ENCODE measurements at regions not wholly inside any gene's neighbourhood (a gene's known extent, or its start where the extent isn't known, plus 50 kb on each side); places are given as distances from the start of the nearest gene placed in this dataset.

GRCh38 chr22:22342697-22343580, 98.4 kb downstream of the VPREB1 start:
- TF ChIP-seq POLR2AphosphoS5 (IDR thresholded peaks at IDR 0.05; ENCODE audit: borderline replicate concordance, low read depth, low read length) (no peak), EZH2 (IDR thresholded peaks at IDR 0.05) (no peak), FOXP2 (optimal IDR thresholded peaks at IDR 0.05; ENCODE audit: control extremely low read depth, extremely low read length, insufficient read depth) (no peak)

All from SK-N-MC (cell line).